ENCODE measurements at regions not wholly inside any gene's neighbourhood (a gene's known extent, or its start where the extent isn't known, plus 50 kb on each side); places are given as distances from the start of the nearest gene placed in this dataset.

DNA sequence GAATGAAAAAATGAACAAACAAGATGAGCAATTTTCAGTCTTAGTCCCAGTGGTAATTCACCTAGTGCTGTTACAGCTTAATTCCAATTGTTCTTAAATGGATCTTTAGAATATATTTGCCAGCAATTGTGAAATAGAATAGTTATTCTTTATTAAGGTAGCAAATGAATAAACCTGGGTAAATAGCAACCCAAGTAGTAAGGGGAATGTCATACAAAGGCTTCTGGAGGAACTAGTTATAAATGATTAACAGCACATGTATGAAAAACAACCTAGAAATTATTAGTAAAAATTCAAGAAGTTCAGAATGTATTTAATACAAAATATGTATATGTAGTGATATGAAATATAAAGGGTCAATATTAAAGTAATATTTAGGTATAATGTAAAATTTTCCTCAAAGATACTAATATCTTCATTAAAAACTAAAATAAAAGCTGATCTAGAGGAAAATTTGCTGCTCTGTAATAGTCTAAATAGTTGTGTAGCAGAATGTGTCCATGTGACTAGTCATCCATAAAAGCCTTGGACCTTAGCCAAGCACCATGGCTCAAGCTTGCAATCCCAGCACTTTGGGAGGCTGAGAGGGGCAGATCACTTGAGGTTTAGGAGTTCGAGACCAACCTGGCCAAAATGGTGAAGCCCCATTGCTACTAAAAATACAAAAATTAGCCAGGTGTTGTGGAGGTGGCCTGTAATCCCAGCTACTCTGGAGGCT lies 535.9 kb upstream of the ATXN8OS start:
- TF ChIP-seq, protein P1, sequence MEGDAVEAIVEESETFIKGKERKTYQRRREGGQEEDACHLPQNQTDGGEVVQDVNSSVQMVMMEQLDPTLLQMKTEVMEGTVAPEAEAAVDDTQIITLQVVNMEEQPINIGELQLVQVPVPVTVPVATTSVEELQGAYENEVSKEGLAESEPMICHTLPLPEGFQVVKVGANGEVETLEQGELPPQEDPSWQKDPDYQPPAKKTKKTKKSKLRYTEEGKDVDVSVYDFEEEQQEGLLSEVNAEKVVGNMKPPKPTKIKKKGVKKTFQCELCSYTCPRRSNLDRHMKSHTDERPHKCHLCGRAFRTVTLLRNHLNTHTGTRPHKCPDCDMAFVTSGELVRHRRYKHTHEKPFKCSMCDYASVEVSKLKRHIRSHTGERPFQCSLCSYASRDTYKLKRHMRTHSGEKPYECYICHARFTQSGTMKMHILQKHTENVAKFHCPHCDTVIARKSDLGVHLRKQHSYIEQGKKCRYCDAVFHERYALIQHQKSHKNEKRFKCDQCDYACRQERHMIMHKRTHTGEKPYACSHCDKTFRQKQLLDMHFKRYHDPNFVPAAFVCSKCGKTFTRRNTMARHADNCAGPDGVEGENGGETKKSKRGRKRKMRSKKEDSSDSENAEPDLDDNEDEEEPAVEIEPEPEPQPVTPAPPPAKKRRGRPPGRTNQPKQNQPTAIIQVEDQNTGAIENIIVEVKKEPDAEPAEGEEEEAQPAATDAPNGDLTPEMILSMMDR (IDR thresholded peaks at IDR 0.05 in 2 of 3, conservative IDR thresholded peaks at IDR 0.05 in 1 of 3; ENCODE audit: control insufficient read depth in 2 of 3, extremely low read depth in 1 of 3, insufficient read depth in 1 of 3, low read depth in 3 of 3, low read length in 3 of 3): no peak
- TF ChIP-seq RFX5 (IDR thresholded peaks at IDR 0.05; ENCODE audit: low read depth, low read length): no peak
- TF ChIP-seq HCFC1 (IDR thresholded peaks at IDR 0.05; ENCODE audit: low read length): no peak
- TF ChIP-seq TAF1 (IDR thresholded peaks at IDR 0.05; ENCODE audit: borderline replicate concordance, low read depth, low read length): no peak
- TF ChIP-seq NR2C2 (IDR thresholded peaks at IDR 0.05; ENCODE audit: borderline replicate concordance, control insufficient read depth, insufficient read length, low read depth): no peak
- TF ChIP-seq CBFB (IDR thresholded peaks at IDR 0.05; ENCODE audit: low read depth): no peak
- no peak for TF ChIP-seq CHD2 (IDR thresholded peaks at IDR 0.05; ENCODE audit: borderline replicate concordance, low read depth, low read length)
- no peak for TF ChIP-seq POLR2AphosphoS5 (IDR thresholded peaks at IDR 0.05; ENCODE audit: low read length)
- TF ChIP-seq, protein P2, sequence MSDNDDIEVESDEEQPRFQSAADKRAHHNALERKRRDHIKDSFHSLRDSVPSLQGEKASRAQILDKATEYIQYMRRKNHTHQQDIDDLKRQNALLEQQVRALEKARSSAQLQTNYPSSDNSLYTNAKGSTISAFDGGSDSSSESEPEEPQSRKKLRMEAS (IDR thresholded peaks at IDR 0.05; ENCODE audit: low read depth, low read length): no peak
- TF ChIP-seq EZH2 (IDR thresholded peaks at IDR 0.05; ENCODE audit: borderline replicate concordance, control insufficient read depth, low read depth, low read length): no peak
